ENCODE measurements at regions not wholly inside any gene's neighbourhood (a gene's known extent, or its start where the extent isn't known, plus 50 kb on each side); places are given as distances from the start of the nearest gene placed in this dataset.

DNA sequence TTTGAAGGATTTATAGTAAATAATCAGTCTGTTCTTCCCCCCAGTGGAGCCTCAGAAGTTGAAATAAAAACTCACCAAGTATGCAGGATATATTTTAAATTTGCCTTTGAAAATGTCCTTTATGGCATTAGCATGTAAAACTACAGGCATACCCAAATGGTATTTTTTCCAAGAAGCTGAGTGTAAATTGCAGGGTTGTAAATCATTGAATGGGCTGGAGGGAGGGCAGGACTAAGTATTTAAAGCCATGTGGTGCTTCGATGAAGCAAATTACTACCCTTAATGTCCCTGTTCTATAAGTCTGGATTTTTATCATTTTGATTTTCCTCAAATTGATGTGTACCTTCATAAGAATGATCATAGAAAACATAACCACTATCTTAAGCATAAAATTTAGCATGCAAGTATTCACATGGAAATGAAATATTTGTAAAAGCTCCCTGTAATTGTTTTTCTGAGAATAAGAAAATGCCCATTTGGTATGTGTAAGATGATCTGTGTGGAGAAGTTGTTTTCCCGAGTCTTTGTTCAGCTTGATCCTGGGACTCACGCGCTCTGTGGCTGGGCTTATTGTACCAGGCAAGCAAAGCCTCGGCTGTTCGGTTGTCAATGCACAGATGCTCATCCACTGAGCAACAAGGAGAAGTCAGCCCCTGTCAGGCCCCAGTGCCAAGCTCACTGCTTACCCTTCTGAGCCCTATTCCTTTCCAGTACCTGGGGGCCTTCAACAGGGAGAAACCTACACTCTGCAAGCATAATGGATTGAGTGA is 66.7 kb downstream of the CD164 start:
- DNase-seq (ENCODE audit: low read depth, low spot score) = no peak

GRCh38 chr6:109314313-109314712 is 68.0 kb downstream of the CD164 start:
- DNase-seq (ENCODE audit: low read depth, low spot score) = no peak

GRCh38 chr6:109313139-109313538 is 69.1 kb downstream of the CD164 start:
- no peak for DNase-seq (ENCODE audit: low read depth, low spot score)

GRCh38 chr6:109311471-109311870 is 70.8 kb downstream of the CD164 start:
- no peak for DNase-seq (ENCODE audit: low read depth, low spot score)

DNA sequence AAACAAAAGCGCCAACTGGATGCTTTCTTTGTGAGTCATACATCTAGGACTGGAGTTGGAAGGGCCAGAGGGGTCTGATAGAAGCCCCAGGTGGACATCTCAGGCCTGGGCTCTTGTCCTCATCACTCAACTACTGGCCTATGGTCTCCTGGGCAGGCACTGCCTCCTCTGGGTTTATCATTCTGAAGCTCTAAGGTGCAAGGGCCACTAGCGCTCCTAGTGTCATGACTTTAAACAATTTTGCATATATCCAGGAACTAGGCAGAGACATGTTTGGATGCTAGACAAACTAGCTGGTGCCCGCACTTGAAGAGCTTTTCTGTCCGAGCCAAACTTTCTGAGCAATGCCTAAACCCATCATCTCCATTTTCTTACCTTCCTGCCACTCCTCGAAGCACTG is 72.3 kb downstream of the CD164 start:
- DNase-seq (ENCODE audit: low read depth, low spot score) = no peak

DNA sequence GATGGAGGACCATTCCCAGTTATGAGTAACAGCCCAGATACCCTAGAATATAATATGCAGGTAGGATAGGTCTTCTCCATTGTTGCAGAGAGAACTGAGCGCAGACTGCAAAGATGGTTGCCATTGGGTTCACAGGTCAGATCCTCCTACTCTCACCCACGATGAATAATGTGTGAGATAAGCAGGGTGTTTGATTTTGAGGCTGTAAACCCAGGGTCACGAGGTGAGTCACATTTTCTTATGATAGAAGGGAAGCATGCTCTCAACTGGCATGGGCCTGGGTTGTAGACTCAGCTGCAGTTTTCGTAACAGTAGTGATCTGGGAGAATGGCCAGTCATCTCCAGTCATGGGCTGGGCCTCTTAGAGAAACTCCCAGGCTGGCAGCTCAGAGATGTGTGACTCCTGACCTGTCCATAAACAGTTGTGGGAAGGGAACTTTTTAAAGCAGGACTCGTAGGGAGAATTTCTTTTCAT is 74.2 kb downstream of the CD164 start:
- DNase-seq (ENCODE audit: low read depth, low spot score) = no peak

- no peak for DNase-seq (ENCODE audit: low read depth, low spot score)
Measured at GRCh38 chr6:109306733-109307132, 75.5 kb downstream of the CD164 start.

DNA sequence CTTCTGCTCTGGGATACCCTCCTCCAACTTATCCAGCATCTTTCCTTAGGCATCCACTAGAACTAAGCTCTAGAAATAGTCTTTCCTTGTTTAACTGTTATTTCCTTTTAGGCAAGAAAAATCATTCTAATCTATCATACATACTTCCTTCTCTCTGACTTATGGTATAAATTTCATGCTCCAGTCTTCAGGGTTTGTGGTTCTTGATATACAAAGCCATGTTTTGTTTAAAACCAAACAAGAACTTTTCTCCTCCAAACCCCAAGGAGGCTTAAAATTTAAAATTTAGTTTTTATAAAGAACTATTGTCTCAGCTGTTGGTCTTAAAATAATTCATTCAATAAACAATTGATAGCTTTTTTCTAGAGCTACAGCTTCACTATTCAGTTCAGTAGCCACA is 77.2 kb downstream of the CD164 start:
- no peak for DNase-seq (ENCODE audit: low read depth, low spot score)

DNA sequence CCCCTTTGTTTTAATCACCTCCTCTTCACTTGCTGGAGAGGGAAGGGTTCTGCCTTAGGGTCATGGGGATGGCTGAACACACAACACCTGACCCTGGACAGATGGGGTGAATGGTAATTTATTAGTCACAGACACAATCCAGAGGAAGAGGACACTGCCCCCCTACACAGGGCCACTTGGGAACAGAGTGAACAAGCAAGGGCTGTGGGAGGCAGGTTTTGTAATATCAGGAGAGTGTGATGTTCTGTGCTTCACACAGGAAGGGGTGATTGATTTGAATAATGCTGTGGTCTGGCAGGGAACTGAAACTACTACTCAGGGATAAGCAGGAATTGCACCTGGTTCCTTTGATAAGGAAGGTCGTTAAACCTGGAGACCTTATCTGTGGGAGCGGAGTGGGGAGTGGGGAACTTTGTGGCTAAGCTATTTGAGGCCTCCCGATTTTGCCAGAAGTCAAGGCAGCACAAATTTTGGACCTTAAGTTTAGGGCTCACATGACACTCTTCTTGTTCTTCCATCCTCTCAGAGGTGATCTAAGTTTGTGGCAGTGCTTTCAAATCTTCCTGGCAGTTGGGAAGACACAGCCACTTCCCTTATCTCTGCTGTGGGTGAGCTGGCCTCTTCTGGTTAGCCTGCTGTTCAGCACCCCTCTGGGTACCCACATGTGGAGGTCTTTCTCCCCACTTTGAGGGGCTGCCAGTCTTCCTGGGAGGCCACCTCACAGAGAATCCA is 77.8 kb downstream of the CD164 start:
- DNase-seq (ENCODE audit: low read depth, low spot score) = no peak

- DNase-seq (ENCODE audit: low read depth, low spot score) = no peak
Measured at GRCh38 chr6:109303640-109304283, 78.5 kb downstream of the CD164 start.

GRCh38 chr6:109303164-109303563 is 79.1 kb downstream of the CD164 start:
- DNase-seq (ENCODE audit: low read depth, low spot score) = no peak

GRCh38 chr6:109302176-109302575 is 80.1 kb downstream of the CD164 start:
- no peak for DNase-seq (ENCODE audit: low read depth, low spot score)

GRCh38 chr6:109301418-109301817 is 80.8 kb downstream of the CD164 start:
- no peak for DNase-seq (ENCODE audit: low read depth, low spot score)

DNA sequence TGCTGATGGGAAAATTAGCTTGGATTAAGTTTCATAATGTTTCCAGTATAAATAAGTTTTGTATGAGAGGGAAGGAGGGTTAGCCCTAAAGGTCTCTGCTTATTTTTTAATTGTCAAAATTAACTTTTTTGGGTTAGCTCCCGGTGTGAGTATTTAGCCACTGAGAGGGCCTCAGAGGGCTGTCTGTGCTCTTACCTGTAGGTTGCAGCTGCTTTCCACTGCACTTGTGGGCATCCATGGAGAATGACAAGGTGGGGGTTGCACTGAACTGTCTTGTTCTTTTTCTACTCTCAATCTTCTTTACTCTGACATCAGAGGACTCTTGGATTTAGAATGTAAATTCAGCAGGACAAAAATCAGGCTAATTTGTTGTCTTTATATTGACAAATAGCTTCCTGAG is 81.4 kb downstream of the CD164 start:
- DNase-seq (ENCODE audit: low read depth, low spot score) = no peak

GRCh38 chr6:109299776-109300564 is 82.3 kb downstream of the CD164 start:
- DNase-seq (ENCODE audit: low read depth, low spot score) = no peak

- no peak for DNase-seq (ENCODE audit: low read depth, low spot score)
Measured at GRCh38 chr6:109299265-109299607, 83.0 kb downstream of the CD164 start.

DNA sequence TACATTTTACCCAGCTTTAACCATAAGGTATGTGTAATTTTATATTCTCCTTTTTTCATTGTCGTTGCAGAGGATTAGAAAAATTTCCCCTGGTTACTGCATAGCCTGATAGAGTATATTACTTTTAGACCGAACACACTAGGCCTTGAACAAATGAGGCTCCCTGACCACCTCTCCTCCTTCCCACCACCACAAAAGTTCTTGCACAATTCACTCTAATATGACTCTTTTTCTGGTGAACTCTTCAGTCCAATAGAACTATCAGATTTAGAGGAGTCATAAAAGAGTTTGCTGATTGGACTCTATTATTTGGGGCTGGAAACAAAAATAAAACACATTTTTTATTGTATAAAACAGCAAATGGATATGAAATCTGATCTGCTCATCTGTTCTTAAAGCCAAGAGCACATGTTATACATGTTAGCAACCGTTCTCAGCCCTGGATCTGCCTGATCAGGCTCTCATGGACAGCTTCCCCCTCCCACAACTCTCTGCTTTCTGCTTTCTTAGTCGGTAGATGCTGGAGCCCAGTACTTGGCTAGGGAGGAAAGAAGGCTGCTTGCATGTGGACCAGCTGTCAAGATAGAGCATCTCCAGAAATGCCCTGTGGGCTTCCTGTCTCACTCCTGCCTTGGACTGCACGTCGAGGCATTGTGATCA is 83.5 kb downstream of the CD164 start:
- DNase-seq (ENCODE audit: low read depth, low spot score) = no peak

DNA sequence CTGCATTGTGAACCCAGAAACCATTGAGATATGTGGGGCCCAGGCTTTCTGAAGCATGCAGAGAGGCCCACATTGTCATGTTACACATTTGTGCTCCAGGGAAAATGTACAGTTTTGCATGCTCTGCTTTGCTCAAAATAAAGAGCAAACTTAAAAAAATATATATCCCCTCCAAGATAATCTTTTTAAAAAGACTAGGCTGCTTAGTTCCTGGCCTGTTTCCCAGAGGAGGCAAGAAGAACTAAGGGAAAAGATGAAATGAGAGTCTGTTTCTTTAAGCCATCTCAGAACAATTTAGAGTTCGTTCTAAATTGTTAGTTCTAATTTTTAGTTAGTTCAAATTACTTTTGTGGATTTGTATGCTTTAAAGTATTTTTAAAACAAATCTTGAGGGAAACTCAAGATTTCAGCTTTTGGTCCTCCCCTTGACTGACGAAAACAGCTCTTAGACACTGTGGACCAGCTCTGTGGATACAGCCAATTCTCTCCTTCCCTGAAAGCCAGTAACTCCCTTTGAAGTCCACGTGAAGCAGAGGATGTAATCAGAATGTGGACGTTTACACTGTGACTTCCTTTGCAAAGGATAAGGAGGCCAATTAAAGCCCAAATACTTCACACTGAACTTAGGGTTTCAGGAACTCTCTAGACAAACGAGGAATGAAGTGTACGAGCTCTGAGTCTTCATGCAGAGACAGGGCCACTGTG is 84.7 kb downstream of the CD164 start:
- no peak for DNase-seq (ENCODE audit: low read depth, low spot score)

DNA sequence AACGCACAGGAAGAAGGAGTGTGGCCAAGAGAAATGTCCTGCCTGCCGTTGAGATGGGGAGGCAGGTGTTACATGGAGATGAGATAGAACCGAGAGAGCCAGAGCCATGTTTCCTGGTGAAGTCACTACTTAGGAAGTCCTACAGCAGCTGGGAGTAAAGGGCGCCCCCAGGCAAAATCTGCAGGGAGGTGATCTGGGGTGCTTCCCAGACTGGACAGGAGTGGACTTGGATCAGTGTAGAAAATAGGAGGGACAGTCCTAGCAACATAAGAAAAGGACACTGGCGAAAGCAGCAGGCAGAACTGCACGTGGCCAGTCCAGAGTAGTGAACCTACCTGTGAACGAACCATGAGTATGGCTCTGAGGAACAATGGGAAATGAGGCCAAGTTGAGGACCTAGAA is 85.3 kb downstream of the CD164 start:
- DNase-seq (ENCODE audit: low read depth, low spot score) = no peak

DNA sequence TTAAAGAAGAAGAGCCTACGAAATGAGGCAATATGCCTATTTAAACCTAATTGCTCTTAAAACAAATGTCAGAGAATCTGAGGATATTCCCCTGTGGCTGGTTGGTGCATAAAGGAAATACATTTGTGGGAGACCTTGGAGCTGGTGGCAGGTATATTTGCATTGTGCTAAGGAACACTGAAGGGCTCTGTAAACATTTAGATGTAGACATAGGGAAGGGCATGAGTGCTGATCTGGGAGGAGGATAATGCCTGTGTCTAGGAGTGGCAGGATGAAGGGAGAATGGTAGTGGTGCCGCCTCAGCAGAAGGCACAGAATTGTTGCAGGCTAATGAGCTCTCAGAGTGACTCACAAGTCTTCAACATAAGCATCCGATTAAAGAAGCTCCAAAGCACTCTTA is 85.8 kb downstream of the CD164 start:
- DNase-seq (ENCODE audit: low read depth, low spot score) = no peak

GRCh38 chr6:109295774-109296156 is 86.5 kb downstream of the CD164 start:
- no peak for DNase-seq (ENCODE audit: low read depth, low spot score)
